ENCODE measurements at regions not wholly inside any gene's neighbourhood (a gene's known extent, or its start where the extent isn't known, plus 50 kb on each side); places are given as distances from the start of the nearest gene placed in this dataset.

DNA sequence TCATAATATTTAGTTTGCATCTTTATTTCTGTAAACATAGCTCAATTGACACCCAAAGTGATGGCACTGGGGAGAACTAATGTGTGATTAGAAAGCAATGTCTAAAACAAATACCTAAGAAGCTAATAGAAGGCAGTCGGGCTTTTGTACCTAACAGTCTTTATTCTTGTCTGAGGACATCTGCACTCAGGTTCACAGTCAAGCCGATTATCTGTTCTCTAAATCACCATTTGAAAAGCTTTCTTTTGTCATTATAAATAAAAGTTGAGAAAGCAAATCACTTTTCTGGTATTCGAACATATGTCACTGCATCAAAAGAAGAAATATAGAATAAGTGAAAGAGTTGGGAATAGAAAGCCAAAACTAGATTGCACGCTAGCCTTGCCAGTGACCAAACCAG, 2037.9 kb upstream of the TENM3 start:
- Histone ChIP-seq H3K27me3 (ENCODE audit: insufficient read depth, poor library complexity, severe bottlenecking) (no peaks in the 10 kb centered on the region), H3K4me3 (replicated peaks; ENCODE audit: insufficient read depth, low read length) (no peak overlapping the region), H3K27ac (replicated peaks) (no peak overlapping the region)
- no peak for TF ChIP-seq CTCF (IDR thresholded peaks at IDR 0.05; ENCODE audit: insufficient read depth, low read length)
- TF ChIP-seq GABPA (IDR thresholded peaks at IDR 0.05; ENCODE audit: low read depth): no peak
- no peak for TF ChIP-seq REST (IDR thresholded peaks at IDR 0.05; ENCODE audit: insufficient replicate concordance, low read depth)
- TF ChIP-seq SPI1 (IDR thresholded peaks at IDR 0.05; ENCODE audit: borderline replicate concordance, low read depth): no peak
- no peak for TF ChIP-seq POLR2AphosphoS5 (IDR thresholded peaks at IDR 0.05; ENCODE audit: low read depth)
- DNase-seq (ENCODE audit: low read depth in 1 of 2, low spot score in 1 of 2): no peak

GRCh38 chr4:180207921-180208320, 2035.3 kb upstream of the TENM3 start:
- no peaks in the 10 kb centered on the region for H3K27me3 ChIP-seq (ENCODE audit: insufficient read depth, poor library complexity, severe bottlenecking)
- no peak for DNase-seq (ENCODE audit: low read depth in 1 of 2, low spot score in 1 of 2)
- TF ChIP-seq SPI1 (IDR thresholded peaks at IDR 0.05; ENCODE audit: borderline replicate concordance, low read depth) (no peak), POLR2AphosphoS5 (IDR thresholded peaks at IDR 0.05; ENCODE audit: low read depth) (no peak), CTCF (IDR thresholded peaks at IDR 0.05; ENCODE audit: insufficient read depth, low read length) (no peak), GABPA (IDR thresholded peaks at IDR 0.05; ENCODE audit: low read depth) (no peak), REST (IDR thresholded peaks at IDR 0.05; ENCODE audit: insufficient replicate concordance, low read depth) (no peak)

GRCh38 chr4:180217070-180217469, 2026.1 kb upstream of the TENM3 start:
- TF ChIP-seq SPI1 (IDR thresholded peaks at IDR 0.05; ENCODE audit: borderline replicate concordance, low read depth) (peak; percentile 81), REST (IDR thresholded peaks at IDR 0.05; ENCODE audit: insufficient replicate concordance, low read depth) (no peak), GABPA (IDR thresholded peaks at IDR 0.05; ENCODE audit: low read depth) (no peak), POLR2AphosphoS5 (IDR thresholded peaks at IDR 0.05; ENCODE audit: low read depth) (no peak), CTCF (IDR thresholded peaks at IDR 0.05; ENCODE audit: insufficient read depth, low read length) (no peak)
- Histone ChIP-seq H3K4me3 (replicated peaks; ENCODE audit: insufficient read depth, low read length) (no peak overlapping the region), H3K27ac (replicated peaks) (no peak overlapping the region), H3K27me3 (ENCODE audit: insufficient read depth, poor library complexity, severe bottlenecking) (no peaks in the 10 kb centered on the region)
- no peak for DNase-seq (ENCODE audit: low read depth in 1 of 2, low spot score in 1 of 2)

More at GRCh38 chr4:180207921-180208320, 2035.3 kb upstream of the TENM3 start:
- Histone ChIP-seq H3K27ac (replicated peaks) (no peak overlapping the region), H3K4me3 (replicated peaks; ENCODE audit: insufficient read depth, low read length) (no peak overlapping the region)

All from HL-60 (cell line).